Kidney tubule cell (primary cell): ENCODE measurements at regions not wholly inside any gene's neighbourhood (a gene's known extent, or its start where the extent isn't known, plus 50 kb on each side); places are given as distances from the start of the nearest gene placed in this dataset.
A peak's percentile ranks its signal among the peaks of the same experiment; 100 is the strongest.

ENCODE experiments used
- DNase-seq: peaks from one replicate; pipeline ENCODE4 v3.0.0-alpha.2; 2018; ENCODE audit warnings: low spot score

DNA sequence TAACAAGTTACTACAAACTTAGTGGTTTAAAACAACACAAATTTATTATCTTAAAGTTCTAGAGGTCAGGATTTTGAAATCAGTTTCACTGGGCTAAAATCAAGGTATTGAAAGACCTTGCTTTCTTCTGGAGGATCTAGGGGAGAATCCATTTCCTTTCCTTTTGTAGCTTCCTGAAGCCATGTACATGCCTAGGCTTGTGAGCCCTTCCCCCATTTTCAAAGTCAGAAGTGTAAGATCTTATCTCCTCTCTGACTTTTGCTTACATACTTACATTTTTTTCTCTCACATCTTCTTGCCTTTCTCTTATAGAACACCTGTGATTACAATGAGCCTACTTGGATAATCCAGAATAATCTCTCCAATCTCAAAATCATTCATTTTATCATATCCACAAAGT, 78.7 kb upstream of the MBOAT2 start:
- no peak for DNase-seq

DNA sequence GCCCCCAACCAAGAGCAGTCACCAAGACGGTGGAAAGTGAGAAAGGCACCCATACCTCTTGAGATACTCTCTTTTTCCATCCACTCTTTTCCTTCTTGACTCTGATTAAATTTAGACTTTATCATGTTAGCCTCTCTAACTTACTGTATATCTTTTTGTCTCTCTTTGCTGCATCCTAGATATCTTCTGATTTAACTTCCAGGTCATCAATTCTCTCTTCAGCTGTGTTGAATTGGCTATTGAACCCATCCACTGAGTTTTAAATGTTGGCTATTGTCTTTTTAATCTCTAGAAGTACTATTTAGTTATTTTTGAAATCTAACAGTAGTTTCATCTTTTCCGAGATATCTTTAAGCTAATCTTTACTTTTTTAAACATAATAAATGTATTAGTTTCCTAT, 78.3 kb upstream of the MBOAT2 start:
- no peak for DNase-seq

DNA sequence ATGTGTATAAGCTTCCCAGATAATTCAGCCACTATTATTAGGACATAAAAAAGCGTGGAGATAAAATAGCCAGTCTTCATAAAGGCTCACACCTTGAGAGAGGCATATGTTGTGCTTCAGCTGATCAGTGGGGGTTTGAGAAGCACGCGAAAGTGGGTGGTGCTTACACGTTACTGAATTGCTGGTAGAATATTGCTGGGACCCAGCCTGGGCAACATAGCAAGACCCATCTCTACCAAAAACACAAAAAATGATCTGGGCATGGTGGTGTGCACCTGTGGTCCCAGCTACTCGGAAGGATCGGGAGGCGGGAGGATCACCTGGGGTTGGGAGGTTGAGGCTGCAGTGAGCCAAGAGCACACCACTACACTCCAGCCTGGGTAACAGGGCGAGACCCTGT, 74.9 kb upstream of the MBOAT2 start:
- DNase-seq = no peak

DNA sequence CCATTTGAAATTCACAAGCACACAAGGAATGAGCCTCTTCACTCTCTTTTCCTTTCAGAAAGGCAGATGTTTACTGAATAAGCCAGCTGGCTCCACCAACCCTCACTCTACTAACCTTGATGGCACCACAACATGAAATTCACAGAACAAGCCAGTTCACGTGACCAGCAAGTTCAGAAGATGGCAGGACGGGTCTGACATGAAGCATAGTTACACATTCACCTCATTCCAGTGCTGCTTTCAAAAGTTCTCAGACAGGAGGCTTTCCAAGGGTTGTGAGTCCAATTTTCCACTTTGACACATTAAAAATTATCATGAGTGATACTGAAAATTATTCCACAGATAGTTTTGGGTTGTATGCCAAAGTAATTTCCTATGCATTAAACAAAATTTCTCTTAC, 74.2 kb upstream of the MBOAT2 start:
- DNase-seq = no peak

DNA sequence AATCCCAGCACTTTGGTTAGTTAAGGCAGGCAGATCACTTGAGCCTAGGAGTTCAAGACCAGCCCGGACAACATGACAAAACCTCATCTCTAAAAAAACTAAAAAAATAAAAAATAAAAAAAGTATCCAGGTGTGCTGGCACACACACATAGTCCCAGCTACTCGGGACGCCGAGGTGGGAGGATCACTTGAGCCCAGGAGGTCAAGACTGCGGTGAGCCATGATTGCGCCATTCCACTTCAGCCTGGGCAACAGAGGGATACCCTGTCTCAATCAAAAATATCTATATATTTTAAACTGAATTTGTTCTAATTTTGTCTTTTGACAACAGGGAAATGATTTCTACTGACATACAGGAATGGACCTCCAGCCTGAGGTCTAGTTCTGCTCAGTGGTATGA, 73.3 kb upstream of the MBOAT2 start:
- DNase-seq = no peak

DNA sequence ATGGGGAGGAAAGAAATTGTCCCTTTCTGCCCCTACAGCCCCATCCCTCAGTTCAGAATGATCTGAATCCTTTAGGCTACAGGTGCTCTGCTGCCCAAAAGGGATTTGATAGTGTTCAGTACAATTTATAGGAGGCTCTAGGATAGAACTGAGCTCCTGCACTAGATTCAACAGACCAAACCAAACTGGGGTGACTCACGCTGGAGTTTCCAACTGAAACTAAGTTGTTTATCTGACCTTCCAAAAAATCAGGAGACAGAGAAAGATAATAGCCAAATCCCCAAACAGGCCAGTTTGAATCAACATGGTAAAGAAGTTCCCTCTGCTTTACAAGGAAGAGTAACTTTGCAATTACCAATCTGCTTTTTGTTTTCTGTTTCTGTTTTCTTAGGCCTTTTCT, 72.7 kb upstream of the MBOAT2 start:
- DNase-seq = peak; percentile 37

DNA sequence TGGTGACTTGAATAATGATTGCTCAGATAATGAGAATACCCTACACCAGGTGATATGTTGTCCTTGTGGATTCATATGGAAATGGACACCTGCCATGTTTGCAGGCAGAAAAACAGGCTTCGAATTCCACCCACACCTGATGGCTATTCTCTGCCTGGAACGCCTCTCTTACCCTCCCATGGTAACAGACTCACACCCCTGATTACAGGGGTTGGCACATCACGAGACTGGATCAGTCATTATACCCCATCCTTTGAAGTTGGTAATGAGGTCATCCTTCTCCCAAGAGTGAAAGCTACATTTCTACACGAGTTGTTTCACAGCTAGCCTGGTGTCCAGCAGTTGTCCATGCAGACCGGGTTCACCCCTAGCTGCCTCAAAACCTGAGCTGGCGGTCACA, 71.4 kb upstream of the MBOAT2 start:
- DNase-seq = peak; percentile 55

DNA sequence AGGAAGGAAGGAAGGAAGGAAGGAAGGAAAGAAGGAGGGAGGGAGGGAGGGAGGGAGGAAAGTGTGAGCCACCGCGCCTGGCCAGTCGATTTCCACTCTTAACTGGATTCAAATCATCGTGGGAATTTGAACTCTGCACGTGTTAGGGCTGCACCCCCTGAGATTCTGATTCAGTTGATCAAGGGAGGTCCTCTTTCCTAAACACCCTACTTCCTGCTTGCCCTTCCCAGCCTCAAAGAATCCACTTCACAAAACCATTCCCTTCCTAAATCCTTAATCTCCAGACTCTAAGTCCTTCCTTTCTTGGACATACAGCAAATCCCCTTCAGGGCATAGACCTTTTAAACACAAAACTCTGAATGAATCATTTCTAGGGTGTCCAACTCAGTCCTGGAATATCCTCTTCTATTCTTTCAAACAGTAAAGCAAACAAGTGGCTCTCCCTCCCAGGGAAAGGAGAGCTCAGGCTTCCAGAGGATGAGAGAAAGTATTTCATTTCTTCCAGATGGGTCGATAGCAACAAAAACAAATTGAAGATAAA, 68.2 kb upstream of the MBOAT2 start:
- DNase-seq = peak; percentile 32

DNA sequence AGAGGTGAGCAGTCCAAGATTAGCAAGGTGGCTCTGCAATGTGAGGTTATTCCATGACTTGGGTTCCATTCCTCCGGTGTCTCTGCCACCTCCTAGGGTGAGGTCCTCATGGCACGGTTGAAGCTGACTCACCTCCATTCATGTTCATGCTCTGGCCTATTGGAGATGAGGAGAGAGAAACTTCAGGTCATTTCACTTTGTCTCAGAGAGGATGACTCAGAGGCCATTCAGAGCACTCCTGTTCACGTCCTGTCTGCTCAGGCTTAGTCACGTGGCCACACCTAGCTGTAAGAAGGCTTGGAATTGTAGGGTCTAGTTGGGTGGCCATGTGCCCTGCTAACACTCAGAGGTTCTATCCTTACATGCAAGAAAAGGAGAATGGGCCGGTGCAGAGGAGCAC, 67.5 kb upstream of the MBOAT2 start:
- peak; percentile 99 for DNase-seq

DNA sequence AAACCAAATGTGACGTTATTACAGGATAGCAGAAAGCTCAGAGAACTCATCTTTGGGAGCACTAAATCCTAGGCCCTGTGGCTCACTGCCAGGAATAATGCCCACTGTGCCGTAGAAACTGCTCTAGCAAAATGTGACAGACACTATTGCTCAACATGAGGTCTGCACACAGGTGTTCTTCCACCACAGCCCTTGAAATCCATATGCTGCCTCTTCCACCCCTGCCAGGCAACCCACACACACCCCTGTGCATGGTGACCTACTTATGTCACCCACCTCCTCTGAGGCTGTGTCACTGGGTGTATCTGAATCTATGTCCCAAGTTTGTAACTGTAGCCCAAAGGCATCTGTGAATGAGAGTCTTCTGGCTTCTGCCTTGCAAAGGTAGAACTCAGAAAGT, 66.1 kb upstream of the MBOAT2 start:
- no peak for DNase-seq

DNA sequence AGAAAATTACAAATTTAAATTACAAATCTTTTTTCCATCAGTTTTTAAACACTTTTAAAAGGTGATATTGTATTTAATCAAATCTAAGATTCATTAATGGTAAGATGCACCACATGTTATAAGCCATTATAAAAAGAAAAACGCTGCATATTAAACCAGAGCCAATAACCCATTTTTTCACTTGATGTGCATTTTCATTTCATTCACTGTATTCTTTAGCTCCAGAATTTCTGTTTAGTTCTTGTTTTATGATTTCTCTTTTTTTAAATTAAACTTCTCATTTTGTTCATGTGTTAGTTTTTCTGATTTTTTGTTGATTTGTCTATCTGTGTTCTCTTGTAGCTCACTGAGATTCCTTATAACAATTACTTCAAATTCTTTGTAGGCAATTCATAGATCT, 62.4 kb upstream of the MBOAT2 start:
- DNase-seq = no peak

DNA sequence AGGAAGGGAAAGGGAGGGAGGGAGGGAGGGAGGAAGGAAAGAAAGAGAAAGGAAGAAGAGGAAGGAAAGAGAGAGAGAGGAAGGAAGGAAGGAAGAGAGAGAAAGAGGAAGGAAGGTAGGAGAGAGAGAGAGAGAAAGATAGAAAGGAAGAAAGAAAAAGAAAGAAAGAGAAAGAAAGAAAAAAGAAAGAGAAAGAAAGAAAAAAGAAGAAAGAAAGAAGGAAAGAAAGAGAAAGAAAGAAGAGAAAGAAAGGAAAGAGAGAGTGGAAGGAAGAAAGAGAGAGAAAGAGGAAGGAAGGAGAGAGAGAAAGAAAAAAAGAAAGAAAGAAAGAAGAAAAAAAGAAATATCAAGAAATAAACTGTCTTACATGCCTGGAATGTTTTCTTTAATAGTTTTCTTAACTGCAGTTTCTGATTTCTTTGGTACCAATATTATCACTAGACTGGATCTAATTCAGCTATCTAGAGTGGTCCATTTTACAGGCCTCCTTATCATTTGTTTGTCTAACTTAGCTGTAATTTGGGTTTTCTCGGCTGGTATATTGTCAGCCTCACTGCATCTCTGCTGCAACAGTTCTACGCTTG, 59.6 kb upstream of the MBOAT2 start:
- DNase-seq = no peak

DNA sequence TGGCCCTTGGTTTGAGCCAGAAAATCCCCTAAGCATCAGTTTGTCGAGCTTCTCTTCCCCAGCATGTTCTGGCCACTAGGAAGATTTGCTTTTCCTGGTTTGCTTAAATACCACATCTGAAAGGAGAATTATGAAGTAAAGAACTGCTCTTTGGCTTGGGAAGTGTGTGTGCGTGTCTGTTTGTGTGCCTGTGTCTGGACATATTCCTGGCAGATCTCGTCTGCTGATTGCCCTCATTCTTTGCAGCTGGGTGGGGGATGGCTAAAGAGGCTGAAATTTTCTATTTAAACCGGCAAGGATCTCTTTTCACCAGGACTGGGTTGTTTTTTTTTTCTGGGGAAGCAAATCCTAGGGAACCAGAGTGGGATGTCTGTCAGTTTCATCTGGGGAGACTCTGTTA, 57.3 kb upstream of the MBOAT2 start:
- DNase-seq = no peak

DNA sequence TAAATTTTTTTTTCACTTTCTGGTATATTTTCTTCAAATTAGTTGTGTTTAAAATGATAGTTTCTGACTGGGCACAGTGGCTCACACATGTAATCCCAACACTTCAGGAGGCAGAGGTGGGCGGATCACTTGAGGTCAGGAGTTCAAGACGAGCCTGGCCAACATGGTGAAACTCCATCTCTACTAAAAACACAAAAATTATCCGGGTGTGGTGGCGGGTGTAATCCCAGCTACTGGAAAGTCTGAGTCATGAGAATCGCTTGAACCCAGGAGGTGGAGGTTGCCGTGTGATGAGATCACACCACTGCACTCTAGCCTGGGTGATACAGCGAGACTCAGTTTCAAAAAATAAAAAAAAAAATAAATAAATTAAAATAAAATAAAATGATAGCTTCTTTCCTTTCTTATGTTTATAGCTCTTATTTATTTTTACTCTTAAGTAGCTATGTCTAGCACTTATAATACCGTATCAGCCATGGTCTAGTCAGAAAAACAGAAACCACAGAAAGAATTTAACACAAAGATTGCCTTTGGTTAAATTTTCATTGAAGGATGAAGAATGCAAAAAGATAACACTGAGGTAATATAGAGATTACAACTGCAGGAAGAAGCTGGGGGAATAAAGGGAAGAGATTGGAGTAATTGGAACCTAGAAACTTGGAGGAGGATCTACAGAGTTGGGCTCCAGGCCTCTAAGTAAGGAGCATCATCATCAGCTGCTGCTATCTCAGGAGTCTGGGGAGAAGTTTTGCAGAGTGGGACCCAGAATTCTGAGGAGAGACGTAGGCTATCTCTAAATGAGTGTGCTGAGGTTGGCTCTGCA, 54.7 kb upstream of the MBOAT2 start:
- peak; percentile 71 for DNase-seq

DNA sequence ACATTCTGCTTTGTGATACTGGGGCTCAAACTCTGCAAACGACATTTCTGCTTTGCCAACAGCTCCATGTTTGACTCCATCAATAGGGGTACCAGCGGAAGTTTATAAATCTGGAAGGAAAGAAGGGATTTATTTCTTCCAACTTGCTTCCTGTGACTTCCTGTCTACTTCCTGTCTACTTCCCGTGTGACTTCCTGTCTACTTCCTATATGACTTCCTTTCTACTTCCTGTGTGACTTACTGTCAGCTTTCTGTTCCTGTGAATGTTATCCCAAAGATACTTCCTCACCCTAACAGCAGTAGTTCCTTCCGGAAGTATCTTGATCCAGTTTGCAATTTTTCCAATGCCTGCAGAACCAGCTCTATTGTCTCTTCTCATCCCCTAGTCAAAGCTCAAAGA, 52.0 kb upstream of the MBOAT2 start:
- no peak for DNase-seq

DNA sequence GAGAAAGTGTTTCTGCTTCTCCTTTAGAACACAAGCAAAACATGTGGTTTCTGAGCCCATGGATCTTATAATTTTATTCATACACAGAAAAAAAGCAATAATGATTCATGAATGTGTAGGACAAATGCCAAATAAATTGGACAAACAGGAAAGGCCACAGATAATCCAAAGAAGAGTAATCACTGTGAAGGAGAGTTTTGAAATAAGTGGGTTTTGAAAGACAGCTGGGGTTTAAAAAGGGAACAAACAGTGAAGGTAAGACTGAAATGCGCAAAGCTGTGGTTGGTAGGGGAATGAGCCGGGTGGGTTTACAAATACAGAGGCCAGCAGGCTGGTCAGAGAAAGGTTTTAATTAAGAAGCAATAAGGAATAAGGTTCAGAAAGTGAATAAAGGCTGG, 50.0 kb upstream of the MBOAT2 start:
- DNase-seq = no peak
